ENCODE measurements at regions not wholly inside any gene's neighbourhood (a gene's known extent, or its start where the extent isn't known, plus 50 kb on each side); places are given as distances from the start of the nearest gene placed in this dataset.

DNA sequence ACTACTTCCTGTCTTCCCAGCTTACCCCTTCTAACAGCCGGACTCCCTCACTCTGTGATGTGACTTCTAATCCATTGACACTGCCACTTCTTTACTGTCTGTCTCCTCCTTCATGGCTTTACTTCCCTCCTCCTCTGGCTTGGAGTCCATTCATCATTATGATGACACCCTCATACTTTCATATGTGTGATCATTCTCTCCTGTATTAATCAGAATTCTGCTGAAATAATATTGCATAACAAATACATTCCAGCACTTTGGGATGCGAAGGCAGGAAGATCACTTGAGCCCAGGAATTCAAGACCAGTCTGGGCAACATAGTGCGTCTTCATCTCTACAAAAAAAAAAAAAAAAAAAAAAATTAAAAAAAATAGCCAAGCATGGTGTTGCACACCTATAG lies 147.9 kb upstream of the BTBD3 start:
- TF ChIP-seq CTCF (conservative IDR thresholded peaks at IDR 0.05; ENCODE audit: low read length) (no peak), EZH2phosphoT487 (IDR thresholded peaks at IDR 0.05; ENCODE audit: borderline replicate concordance) (no peak)
